Activated CD8-positive, alpha-beta T cell treated with anti-CD3 and anti-CD28 coated beads, Interleukin-2, amount 10 ng/mL, durations not matched to agents 7 days and 5 days (primary cell): ENCODE measurements at regions not wholly inside any gene's neighbourhood (a gene's known extent, or its start where the extent isn't known, plus 50 kb on each side); places are given as distances from the start of the nearest gene placed in this dataset.

Experiments used
- ATAC-seq: fragments of 150-1000 bp; cut with Tn5 transposase; one replicate; pipeline ENCODE4 v1.10.0; 2021; ENCODE audit warnings: moderate library complexity
- CTCF ChIA-PET: fragments of 350-600 bp; sonication (Branson Sonifier 250); formaldehyde crosslinking; loops from one replicate; lab custom pipeline; 2021; ENCODE audit warnings: antibody characterized with exemption; lab: Charles Lee
- POLR2A ChIA-PET: fragments of 350-600 bp; sonication (Branson Sonifier 250); formaldehyde crosslinking; loops from one replicate; lab custom pipeline; 2021; ENCODE audit warnings: antibody characterized with exemption; lab: Charles Lee
- DNase-seq: peaks from one replicate; pipeline ENCODE4 v3.0.0-alpha.2; 2020
- H3K27ac Mint-ChIP-seq: one replicate; pipeline ENCODE4 v1.8.0; 2021; ENCODE audit warnings: mild to moderate bottlenecking, mixed read lengths
- H3K27me3 Mint-ChIP-seq: one replicate; pipeline ENCODE4 v1.8.0; 2021; ENCODE audit warnings: low read depth, mixed read lengths
- H3K36me3 Mint-ChIP-seq: one replicate; pipeline ENCODE4 v1.8.0; 2021; ENCODE audit warnings: low read depth, mixed read lengths
- H3K4me1 Mint-ChIP-seq: one replicate; pipeline ENCODE4 v1.8.0; 2021; ENCODE audit warnings: low read depth, mixed read lengths
- H3K4me3 Mint-ChIP-seq: one replicate; pipeline ENCODE4 v1.8.0; 2021; ENCODE audit warnings: mild to moderate bottlenecking, mixed read lengths
- H3K9me3 Mint-ChIP-seq: one replicate; pipeline ENCODE4 v1.8.0; 2022; ENCODE audit warnings: mixed read lengths; ENCODE audit not compliant: insufficient read depth

GRCh38 chr12:75786070-75786469 is 245.5 kb downstream of the PHLDA1 start:
- ATAC-seq = no peak
- Mint-ChIP-seq H3K36me3 (no peaks in the 10 kb centered on the region), H3K9me3 (no peaks in the 10 kb centered on the region), H3K27me3 (peaks cover 1% of the 10 kb centered on the region), H3K4me1 (peaks cover 2% of the 10 kb centered on the region), H3K27ac (no peak overlapping the region), H3K4me3 (no peak overlapping the region)
- POLR2A ChIA-PET = no interaction called here
- DNase-seq = no peak
- CTCF ChIA-PET = interaction anchor here (1.0 kb wide), 1 partner anchor 300 kb away, joined by 4 read pairs; no protein-coding TSS in a partner anchor

GRCh38 chr12:75784591-75784990 is 247.0 kb downstream of the PHLDA1 start:
- peaks cover 11% of the 10 kb centered on the region for H3K27me3 Mint-ChIP-seq
- no peaks in the 10 kb centered on the region for H3K9me3 Mint-ChIP-seq
- no peak overlapping the region for H3K4me3 Mint-ChIP-seq
- no peaks in the 10 kb centered on the region for H3K36me3 Mint-ChIP-seq
- ATAC-seq (no peak), DNase-seq (no peak)
- POLR2A ChIA-PET = no interaction called here
- H3K4me1 Mint-ChIP-seq = peaks cover 2% of the 10 kb centered on the region
- CTCF ChIA-PET = no interaction called here
- H3K27ac Mint-ChIP-seq = no peak overlapping the region

- Mint-ChIP-seq H3K27ac (no peak overlapping the region), H3K27me3 (peaks cover 12% of the 10 kb centered on the region), H3K36me3 (no peaks in the 10 kb centered on the region), H3K4me1 (peaks cover 2% of the 10 kb centered on the region), H3K4me3 (no peak overlapping the region), H3K9me3 (no peaks in the 10 kb centered on the region)
- no peak for ATAC-seq
- DNase-seq = no peak
- ChIA-PET CTCF (interaction anchor here (0.8 to 1.6 kb wide), 3 partner anchors 15 to 248 kb away, joined by 3 read pairs; partner anchors contain the start of gene PHLDA1), POLR2A (no interaction called here)
Observed at GRCh38 chr12:75783093-75783877, 248.3 kb downstream of the PHLDA1 start.

GRCh38 chr12:75782069-75782581 is 249.5 kb downstream of the PHLDA1 start:
- peaks cover 12% of the 10 kb centered on the region for H3K27me3 Mint-ChIP-seq
- H3K36me3 Mint-ChIP-seq = no peaks in the 10 kb centered on the region
- H3K9me3 Mint-ChIP-seq = no peaks in the 10 kb centered on the region
- no peak overlapping the region for H3K4me3 Mint-ChIP-seq
- no peak for ATAC-seq
- peaks cover 2% of the 10 kb centered on the region for H3K4me1 Mint-ChIP-seq
- ChIA-PET POLR2A (no interaction called here), CTCF (no interaction called here)
- no peak overlapping the region for H3K27ac Mint-ChIP-seq
- DNase-seq = no peak

- Mint-ChIP-seq H3K27me3 (peaks cover 12% of the 10 kb centered on the region), H3K9me3 (no peaks in the 10 kb centered on the region), H3K4me3 (no peak overlapping the region), H3K36me3 (no peaks in the 10 kb centered on the region), H3K27ac (no peak overlapping the region), H3K4me1 (peaks cover 2% of the 10 kb centered on the region)
- DNase-seq = no peak
- ChIA-PET POLR2A (no interaction called here), CTCF (no interaction called here)
- no peak for ATAC-seq
Observed at GRCh38 chr12:75781532-75782046, 250.0 kb downstream of the PHLDA1 start.

- Mint-ChIP-seq H3K36me3 (no peaks in the 10 kb centered on the region), H3K4me1 (peaks cover 2% of the 10 kb centered on the region), H3K9me3 (no peaks in the 10 kb centered on the region), H3K27ac (no peak overlapping the region), H3K27me3 (peaks cover 12% of the 10 kb centered on the region), H3K4me3 (no peak overlapping the region)
- CTCF ChIA-PET = no interaction called here
- ATAC-seq (no peak), DNase-seq (no peak)
- POLR2A ChIA-PET = no interaction called here
Observed at GRCh38 chr12:75779891-75780496, 251.6 kb downstream of the PHLDA1 start.

GRCh38 chr12:75774261-75775052 is 257.1 kb downstream of the PHLDA1 start:
- CTCF ChIA-PET = interaction anchor here (0.6 kb wide), 1 partner anchor 37 kb away, joined by 3 read pairs; no protein-coding TSS in a partner anchor
- POLR2A ChIA-PET = interaction anchor here (0.5 kb wide), 1 partner anchor 134 kb away, joined by 3 read pairs; no protein-coding TSS in a partner anchor
- no peak overlapping the region for H3K4me3 Mint-ChIP-seq
- H3K27me3 Mint-ChIP-seq = no peaks in the 10 kb centered on the region
- DNase-seq (no peak), ATAC-seq (no peak)
- H3K27ac Mint-ChIP-seq = no peak overlapping the region
- no peaks in the 10 kb centered on the region for H3K4me1 Mint-ChIP-seq
- no peaks in the 10 kb centered on the region for H3K9me3 Mint-ChIP-seq
- H3K36me3 Mint-ChIP-seq = no peaks in the 10 kb centered on the region

- no peaks in the 10 kb centered on the region for H3K9me3 Mint-ChIP-seq
- H3K4me3 Mint-ChIP-seq = no peak overlapping the region
- H3K4me1 Mint-ChIP-seq = no peaks in the 10 kb centered on the region
- H3K36me3 Mint-ChIP-seq = no peaks in the 10 kb centered on the region
- no peak for ATAC-seq
- ChIA-PET CTCF (no interaction called here), POLR2A (no interaction called here)
- H3K27me3 Mint-ChIP-seq = peaks cover 7% of the 10 kb centered on the region
- no peak overlapping the region for H3K27ac Mint-ChIP-seq
- no peak for DNase-seq
Observed at GRCh38 chr12:75773377-75773776, 258.2 kb downstream of the PHLDA1 start.

GRCh38 chr12:75771023-75771422 is 259.6 kb upstream of the KRR1 start:
- Mint-ChIP-seq H3K4me1 (no peaks in the 10 kb centered on the region), H3K27ac (no peak overlapping the region), H3K36me3 (no peaks in the 10 kb centered on the region), H3K27me3 (peaks cover 12% of the 10 kb centered on the region), H3K4me3 (no peak overlapping the region), H3K9me3 (no peaks in the 10 kb centered on the region)
- no peak for DNase-seq
- ChIA-PET POLR2A (no interaction called here), CTCF (interaction anchor here (0.6 kb wide), 1 partner anchor 243 kb away, joined by 3 read pairs; no protein-coding TSS in a partner anchor)
- ATAC-seq = no peak

GRCh38 chr12:75767957-75768356 is 256.5 kb upstream of the KRR1 start:
- ChIA-PET CTCF (interaction anchor here (0.9 kb wide), 1 partner anchor 16 kb away, joined by 3 read pairs; no protein-coding TSS in a partner anchor), POLR2A (no interaction called here)
- Mint-ChIP-seq H3K9me3 (no peaks in the 10 kb centered on the region), H3K27ac (no peak overlapping the region), H3K27me3 (peaks cover 18% of the 10 kb centered on the region), H3K4me3 (no peak overlapping the region), H3K36me3 (no peaks in the 10 kb centered on the region), H3K4me1 (no peaks in the 10 kb centered on the region)
- ATAC-seq = no peak
- DNase-seq = no peak
